OCI-LY1 (cell line): ENCODE measurements at regions not wholly inside any gene's neighbourhood (a gene's known extent, or its start where the extent isn't known, plus 50 kb on each side); places are given as distances from the start of the nearest gene placed in this dataset.
A peak's percentile ranks its signal among the peaks of the same experiment; 100 is the strongest.

ENCODE experiments used
- H2AFZ ChIP-seq: fragments of 200-600 bp; sonication (generic), shearing (Covaris generic); 2 replicates; pipeline ENCODE4 v1.6.0; 2014; ENCODE audit warnings: antibody characterized with exemption, mild to moderate bottlenecking, low read length
- H3F3A ChIP-seq: fragments of 200-600 bp; sonication (generic), shearing (Covaris generic); 2 replicates; pipeline ENCODE4 v1.6.0; 2014; ENCODE audit warnings: mild to moderate bottlenecking, antibody characterized with exemption, low read length, moderate library complexity; ENCODE audit not compliant: insufficient read depth
- H3K27ac ChIP-seq: fragments of 200-600 bp; sonication (generic); 2 replicates; pipeline ENCODE4 v1.5.1; 2014; ENCODE audit warnings: low read length, mixed run types, mild to moderate bottlenecking, low read depth; ENCODE audit not compliant: poor library complexity, severe bottlenecking
- H3K27me3 ChIP-seq: fragments of 200-600 bp; sonication (generic); 2 replicates; pipeline ENCODE4 v1.6.0; 2014; ENCODE audit warnings: antibody characterized with exemption, mild to moderate bottlenecking, low read length, moderate library complexity; ENCODE audit not compliant: insufficient read depth
- H3K36me3 ChIP-seq: fragments of 200-600 bp; sonication (generic); 2 replicates; pipeline ENCODE4 v1.6.1; 2014; ENCODE audit warnings: mild to moderate bottlenecking, antibody characterized with exemption, low read length, moderate library complexity, mixed read lengths; ENCODE audit not compliant: insufficient read depth
- H3K4me1 ChIP-seq: fragments of 200-600 bp; sonication (generic); 2 replicates; pipeline ENCODE4 v1.5.1; 2014; ENCODE audit warnings: mild to moderate bottlenecking, low read length, moderate library complexity; ENCODE audit not compliant: insufficient read depth, severe bottlenecking
- H3K4me2 ChIP-seq: fragments of 200-600 bp; sonication (generic), shearing (Covaris generic); 2 replicates; pipeline ENCODE4 v1.6.1; 2014; ENCODE audit warnings: low read length
- H3K4me3 ChIP-seq: fragments of 200-600 bp; sonication (generic); 2 replicates; pipeline ENCODE4 v1.5.1; 2014; ENCODE audit warnings: low read length, low read depth, mild to moderate bottlenecking, mixed read lengths; ENCODE audit not compliant: poor library complexity, severe bottlenecking
- H3K79me2 ChIP-seq: fragments of 200-600 bp; shearing (Covaris generic); 2 replicates; pipeline ENCODE4 v1.6.1; 2016; ENCODE audit warnings: mixed run types, low read length, mixed read lengths; ENCODE audit not compliant: insufficient read depth
- H3K9ac ChIP-seq: fragments of 200-600 bp; sonication (generic), shearing (Covaris generic); 2 replicates; pipeline ENCODE4 v1.6.1; 2014; ENCODE audit warnings: mild to moderate bottlenecking, low read length, mixed read lengths
- H3K9me2 ChIP-seq: fragments of 200-600 bp; sonication (generic), shearing (Covaris generic); 2 replicates; pipeline ENCODE4 v1.6.1; 2014; ENCODE audit warnings: low read depth, mild to moderate bottlenecking, low read length, mixed read lengths
- H3K9me3 ChIP-seq: fragments of 200-600 bp; shearing (Covaris generic); 2 replicates; pipeline ENCODE4 v1.6.1; 2014; ENCODE audit warnings: low read length, mixed read lengths
- H4K20me1 ChIP-seq: fragments of 200-600 bp; sonication (generic), shearing (Covaris generic); 2 replicates; pipeline ENCODE4 v1.6.0; 2016; ENCODE audit warnings: mild to moderate bottlenecking, low read length; ENCODE audit not compliant: insufficient read depth
- CTCF ChIP-seq: fragments of 200-600 bp; sonication (generic), shearing (Covaris generic); IDR thresholded peaks from 2 replicates; pipeline ENCODE4 v1.5.1; 2017; ENCODE audit warnings: mild to moderate bottlenecking, antibody characterized with exemption, low read length, moderate library complexity, mixed read lengths
- EZH2 ChIP-seq: fragments of 200-600 bp; sonication (generic), shearing (Covaris generic); IDR thresholded peaks from 2 replicates; pipeline ENCODE4 v1.8.0; 2017; ENCODE audit warnings: borderline replicate concordance, mixed run types, mild to moderate bottlenecking, antibody characterized with exemption, low read length, moderate library complexity, mixed read lengths

- Histone ChIP-seq H3K9me2 (no peaks in the 10 kb centered on the region), H3K79me2 (no peaks in the 10 kb centered on the region), H3K27ac (no peak overlapping the region), H3K9me3 (no peaks in the 10 kb centered on the region), H4K20me1 (no peaks in the 10 kb centered on the region), H3K27me3 (no peaks in the 10 kb centered on the region), H3K4me3 (no peak overlapping the region), H3F3A (no peaks in the 10 kb centered on the region), H3K4me1 (peaks cover 14% of the 10 kb centered on the region), H3K36me3 (no peaks in the 10 kb centered on the region), H3K9ac (peak overlapping the region; percentile 12; the same call in 1 of the 2 replicates), H2AFZ (peak overlapping the region; percentile 86), H3K4me2 (peak overlapping the region; percentile 35; the same call in 1 of the 2 replicates)
- TF ChIP-seq EZH2 (no peak), CTCF (no peak)
Measured at GRCh38 chr5:109511980-109512734, 102.4 kb upstream of the PJA2 start.

- Histone ChIP-seq H3K27me3 (no peaks in the 10 kb centered on the region), H2AFZ (no peak overlapping the region), H3K79me2 (no peaks in the 10 kb centered on the region), H3F3A (no peaks in the 10 kb centered on the region), H3K9me2 (no peaks in the 10 kb centered on the region), H3K36me3 (no peaks in the 10 kb centered on the region), H3K4me2 (no peak overlapping the region), H3K4me3 (no peak overlapping the region), H3K27ac (no peak overlapping the region), H3K4me1 (peaks cover 4% of the 10 kb centered on the region), H4K20me1 (no peaks in the 10 kb centered on the region), H3K9ac (no peak overlapping the region), H3K9me3 (no peaks in the 10 kb centered on the region)
- TF ChIP-seq EZH2 (no peak), CTCF (no peak)
Measured at GRCh38 chr5:109506556-109506955, 96.8 kb upstream of the PJA2 start.

- H3K4me3 ChIP-seq, result no peak overlapping the region
- no peak overlapping the region for H3K27ac ChIP-seq
- no peaks in the 10 kb centered on the region for H3K36me3 ChIP-seq
- H3F3A ChIP-seq, result no peaks in the 10 kb centered on the region
- TF ChIP-seq EZH2, result no peak
- no peak for TF ChIP-seq CTCF
- H3K9me2 ChIP-seq, result no peaks in the 10 kb centered on the region
- H2AFZ ChIP-seq, result no peak overlapping the region
- no peaks in the 10 kb centered on the region for H3K9me3 ChIP-seq
- H3K9ac ChIP-seq, result no peak overlapping the region
- H3K79me2 ChIP-seq, result no peaks in the 10 kb centered on the region
- H4K20me1 ChIP-seq, result no peaks in the 10 kb centered on the region
- no peaks in the 10 kb centered on the region for H3K4me1 ChIP-seq
- no peaks in the 10 kb centered on the region for H3K27me3 ChIP-seq
- H3K4me2 ChIP-seq, result no peak overlapping the region
Measured at GRCh38 chr5:109496112-109496511, 86.3 kb upstream of the PJA2 start.
